T-helper 2 cell treated with Interferon-gamma antibody and Interleukin-4, amounts not matched to agents 100 ng/mL and 5 ng/mL, for 36 hours (primary cell): ENCODE measurements at regions not wholly inside any gene's neighbourhood (a gene's known extent, or its start where the extent isn't known, plus 50 kb on each side); places are given as distances from the start of the nearest gene placed in this dataset.

ENCODE experiments used
- intact Hi-C: fragments of 100-400 bp; cut with micrococcal nuclease; formaldehyde crosslinking; loops from one replicate; pipeline ENCODE4 v1.15.1; 2023

DNA sequence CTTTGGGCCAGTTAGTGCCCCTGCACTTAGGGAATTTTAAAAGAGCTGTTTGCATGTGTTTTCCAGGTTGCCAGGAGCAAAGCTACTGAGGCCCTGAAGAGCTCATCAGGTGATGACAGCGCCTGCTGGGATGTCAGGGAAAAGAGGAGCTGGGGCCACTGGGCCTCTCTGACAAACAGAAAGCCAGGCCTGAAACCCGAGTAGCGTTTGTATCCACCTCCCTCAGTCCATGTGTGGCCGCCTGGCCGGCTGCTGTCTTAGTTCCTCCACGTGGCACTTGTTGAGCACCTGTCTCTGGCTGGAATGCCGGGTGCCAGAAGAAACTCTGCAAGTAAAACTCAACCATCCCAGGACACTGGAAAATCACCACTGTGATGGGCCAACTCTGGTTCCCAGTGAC lies 601.2 kb downstream of the CDH26 start:
- intact Hi-C loops, result no loop called here

DNA sequence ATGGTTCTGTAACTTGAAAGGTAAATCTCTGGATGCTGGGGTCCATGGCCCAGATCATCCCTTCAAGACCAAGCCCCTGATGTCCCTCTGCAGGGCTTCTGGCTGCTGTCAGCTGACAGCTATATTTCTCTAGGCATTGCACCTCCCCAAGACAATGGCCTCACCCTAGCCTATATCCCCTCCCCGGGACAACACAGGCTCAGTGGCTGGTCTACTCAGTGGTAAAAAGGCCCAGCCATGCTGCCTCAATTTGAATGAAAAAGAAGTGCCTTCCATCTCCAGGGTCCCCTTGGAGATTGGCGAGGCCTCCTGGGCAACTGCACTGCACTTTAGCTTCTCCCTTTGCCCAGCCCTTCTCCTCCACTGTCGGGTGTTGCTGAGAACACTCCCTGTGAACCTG lies 602.8 kb downstream of the CDH26 start:
- intact Hi-C loops, result no loop called here

DNA sequence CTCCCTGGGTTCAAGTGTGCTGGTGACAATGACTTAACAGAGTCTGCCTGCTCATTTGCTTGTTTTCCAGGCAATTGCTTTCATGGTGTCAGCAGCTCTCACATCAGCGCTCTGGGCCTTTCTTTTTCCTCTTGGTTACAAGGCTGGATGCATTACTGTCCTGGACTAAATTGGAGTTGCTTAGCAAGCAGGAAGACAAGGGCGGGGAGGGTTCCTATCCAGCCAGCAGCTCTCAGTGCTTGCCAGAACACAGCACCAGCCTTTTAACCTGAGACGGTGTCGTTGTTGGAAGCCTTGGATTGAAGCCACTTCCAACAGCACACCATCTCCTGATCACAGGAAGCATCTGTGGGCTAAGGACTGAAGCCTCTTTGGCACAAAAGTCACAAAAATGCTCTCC lies 606.9 kb downstream of the CDH26 start:
- intact Hi-C loops, result no loop called here

DNA sequence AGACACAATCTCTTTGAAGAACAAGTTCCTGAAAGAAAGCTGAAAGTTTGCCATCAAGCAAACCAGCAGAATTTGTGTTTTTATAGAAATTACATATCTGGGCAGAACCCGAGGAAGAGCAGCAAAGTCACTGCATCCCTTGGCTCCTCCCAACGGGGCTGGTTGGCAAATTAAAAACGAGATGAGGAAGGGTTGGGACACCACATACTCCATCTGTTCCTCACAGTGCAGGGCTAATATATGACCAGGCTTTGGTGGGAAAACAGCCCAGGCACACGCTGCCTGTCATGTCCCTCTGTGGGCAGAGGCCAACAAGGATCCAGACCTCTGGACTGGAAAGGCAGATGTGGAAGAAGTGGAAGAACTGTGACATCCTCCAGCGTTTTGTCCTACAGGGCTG lies 607.3 kb downstream of the CDH26 start:
- intact Hi-C loops, result no loop called here

DNA sequence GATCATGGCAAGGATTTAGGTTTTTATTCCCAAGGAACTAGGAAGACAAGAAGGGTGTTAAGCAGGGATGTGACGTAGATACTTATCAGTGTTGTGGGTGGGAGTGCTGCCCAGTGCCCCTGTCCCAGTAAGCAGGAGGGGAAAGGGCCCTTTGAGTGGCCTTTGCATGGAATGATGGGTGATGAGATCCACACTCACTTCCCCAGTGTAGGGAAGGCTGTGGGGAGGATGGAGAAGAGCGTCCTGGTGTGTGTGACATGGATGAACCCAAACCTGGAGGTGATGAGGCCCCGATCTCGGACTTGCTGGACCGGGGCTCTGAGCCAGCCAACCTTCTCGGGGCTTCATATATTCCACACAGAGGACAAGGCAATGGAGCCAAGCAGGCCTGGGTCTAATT lies 610.9 kb downstream of the CDH26 start:
- intact Hi-C loops, result no loop called here

DNA sequence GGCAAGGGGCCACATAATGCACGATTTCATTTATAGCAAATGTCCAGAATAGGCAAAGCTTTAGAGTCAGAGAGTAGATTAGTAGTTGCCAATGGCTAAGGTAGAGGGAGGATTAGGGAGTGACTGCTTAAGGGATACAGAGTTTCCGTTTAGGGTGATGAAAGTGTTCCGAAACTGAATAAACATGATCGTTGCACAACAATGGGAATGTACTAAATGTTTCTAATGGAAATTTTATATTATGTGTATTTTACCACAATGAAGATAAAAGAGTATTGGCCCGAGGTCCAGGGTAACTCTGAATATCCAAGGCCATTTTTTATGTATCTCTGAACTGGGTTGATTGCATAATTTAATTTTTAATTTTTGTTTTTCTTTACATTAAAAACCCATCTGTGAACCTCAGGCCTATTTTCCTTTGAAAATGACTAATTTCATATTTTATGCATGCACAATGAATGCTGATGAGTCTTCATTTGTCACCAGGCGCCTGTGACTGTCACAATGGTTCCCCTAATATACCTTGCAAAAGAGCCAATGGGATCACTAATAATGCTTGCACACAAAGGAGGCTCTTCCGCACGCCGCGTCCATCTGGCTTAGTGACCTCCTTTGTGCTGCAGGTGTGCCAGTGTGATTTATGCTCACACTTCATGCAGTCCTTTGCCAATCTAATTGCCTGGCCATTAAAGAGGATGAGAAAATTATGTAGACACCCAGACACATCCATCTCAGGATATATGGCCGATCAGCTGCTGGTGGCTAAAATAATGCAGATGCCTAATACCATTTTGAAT lies 612.5 kb downstream of the CDH26 start:
- intact Hi-C loops, result no loop called here

DNA sequence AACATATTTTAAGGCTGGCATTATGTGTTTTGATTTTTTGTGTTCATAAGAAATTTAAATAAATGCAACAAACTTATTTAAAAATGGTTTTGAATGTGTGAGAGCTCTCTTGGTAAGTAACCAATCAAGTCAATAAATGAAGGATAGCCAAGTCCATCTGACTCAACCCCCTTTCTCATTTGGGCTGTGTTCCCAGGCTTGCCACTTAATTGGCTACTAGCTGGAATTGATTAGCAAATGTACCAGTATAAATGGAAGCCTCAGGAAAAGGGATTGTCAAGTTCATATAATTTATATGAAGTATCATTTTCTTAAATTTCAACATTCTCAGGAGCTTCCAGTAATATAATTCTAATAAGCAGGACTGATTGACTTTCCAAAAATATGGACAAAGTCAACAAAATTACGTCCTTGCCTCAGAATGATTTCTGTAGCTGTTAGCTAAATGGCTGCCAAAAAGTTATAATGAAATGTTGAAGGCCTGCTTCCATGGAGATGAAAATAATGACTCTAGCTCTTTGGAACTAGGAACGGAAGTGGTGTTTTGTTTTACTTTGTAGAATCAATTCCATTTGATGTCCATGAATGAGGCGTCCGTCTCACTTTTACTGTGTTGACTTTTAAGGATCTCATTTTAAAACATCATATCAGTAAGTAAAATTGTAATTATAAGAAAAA lies 614.9 kb downstream of the CDH26 start:
- intact Hi-C loops, result no loop called here

DNA sequence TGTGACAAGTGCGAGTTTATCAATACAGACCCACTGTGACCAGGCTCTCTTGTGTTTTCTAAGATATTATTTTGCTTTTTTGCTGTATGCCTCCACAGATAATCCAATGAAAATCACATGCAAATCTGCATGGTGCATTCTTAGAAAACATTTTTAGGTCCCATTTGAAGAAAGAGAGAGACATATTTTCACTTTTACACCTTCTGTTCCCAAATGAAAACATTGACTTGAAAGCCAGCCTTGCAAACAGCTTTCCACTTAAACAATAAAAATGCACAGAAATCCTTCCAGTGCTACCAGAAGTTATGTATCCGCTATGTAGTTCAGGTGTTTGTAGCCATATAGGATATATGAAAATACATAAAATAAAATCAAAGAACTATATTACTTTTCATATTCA lies 618.0 kb downstream of the CDH26 start:
- intact Hi-C loops, result no loop called here

DNA sequence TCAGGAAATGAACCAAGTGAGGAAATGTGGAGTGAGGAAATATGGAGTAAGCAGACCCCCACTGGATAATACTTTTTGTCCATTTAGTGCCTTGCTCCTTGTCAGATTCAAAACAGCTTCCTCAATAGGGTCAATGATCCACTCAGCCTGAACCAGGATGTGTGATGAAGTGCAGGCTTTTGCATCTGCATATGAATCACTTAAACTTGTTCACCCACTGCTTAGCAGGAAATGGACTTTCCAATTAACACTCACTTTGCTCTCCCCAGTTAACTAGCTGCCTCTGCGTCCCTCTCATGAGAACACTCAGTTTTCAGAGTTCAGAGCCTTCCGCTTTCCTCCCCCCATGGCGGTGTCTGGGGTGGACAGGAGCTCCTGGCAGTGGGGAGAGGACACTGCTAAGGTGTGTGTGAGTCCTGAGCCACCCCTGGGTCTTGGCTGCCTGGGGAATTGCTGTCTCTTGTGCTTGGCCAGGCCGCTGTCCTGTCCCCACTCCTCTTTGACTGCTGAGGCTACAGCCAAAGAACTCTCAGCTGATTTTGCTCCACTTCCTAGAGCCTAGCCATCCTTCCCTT lies 621.8 kb downstream of the CDH26 start:
- intact Hi-C loops, result no loop called here

DNA sequence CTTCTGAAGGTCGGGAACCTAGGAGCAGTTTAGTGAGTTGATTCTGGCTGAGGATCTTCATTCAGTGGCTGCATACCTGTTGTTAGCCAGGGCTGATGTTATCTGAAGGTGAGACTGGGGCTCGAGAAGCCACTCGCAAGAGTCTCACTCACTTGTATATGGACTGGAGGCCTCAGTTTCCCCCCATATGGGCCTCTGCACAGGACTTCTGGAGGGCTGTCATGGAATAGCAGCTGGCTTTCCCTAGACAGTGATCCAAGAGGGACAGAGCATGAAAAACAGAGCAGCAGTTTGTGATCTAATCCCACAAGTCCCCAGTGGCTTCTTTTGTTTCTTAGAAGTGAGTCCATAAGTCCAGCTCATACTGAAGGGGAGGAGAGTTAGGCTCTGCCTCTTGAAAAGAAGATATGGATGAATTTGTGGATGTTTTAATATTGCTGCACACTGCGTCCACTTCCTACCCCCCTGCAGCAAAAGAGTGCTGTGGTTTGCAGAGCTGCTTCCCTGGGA lies 623.4 kb downstream of the CDH26 start:
- intact Hi-C loops, result no loop called here

DNA sequence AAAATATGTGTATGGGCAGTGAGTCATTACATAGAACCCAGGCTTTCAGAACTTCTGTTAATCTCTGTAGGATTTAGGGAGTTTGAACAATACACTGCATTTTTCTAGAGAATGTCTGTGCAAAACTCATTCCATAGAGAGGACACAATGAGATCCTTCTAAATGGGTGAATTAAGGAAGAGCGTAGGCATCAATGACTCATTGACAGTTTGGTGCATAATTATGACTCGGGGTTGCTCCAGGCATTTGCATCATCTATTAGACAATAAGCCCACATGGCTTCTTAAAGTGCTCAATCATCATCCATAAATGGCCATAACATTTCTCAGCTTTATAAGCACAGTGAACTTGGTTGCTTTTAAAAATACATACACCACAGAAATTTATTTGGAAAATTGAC lies 625.5 kb downstream of the CDH26 start:
- intact Hi-C loops, result no loop called here

DNA sequence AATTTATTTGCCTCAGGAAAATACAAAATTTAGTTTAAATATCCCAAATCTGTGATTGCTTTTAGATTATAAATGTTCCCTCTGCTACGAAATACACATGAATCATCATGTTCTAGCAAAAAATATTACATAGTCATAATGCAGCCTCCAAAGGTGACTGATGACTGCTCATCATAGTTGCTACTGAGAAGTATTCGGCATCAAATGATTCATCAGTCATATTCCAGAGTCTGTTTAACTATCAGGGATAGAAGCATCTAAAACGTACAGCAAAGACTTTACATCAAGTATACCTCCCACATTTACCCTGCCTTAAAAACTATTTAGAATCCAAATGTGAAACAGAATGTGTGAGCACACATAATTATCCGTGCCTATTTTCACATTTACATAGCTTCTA lies 626.0 kb downstream of the CDH26 start:
- intact Hi-C loops, result no loop called here

DNA sequence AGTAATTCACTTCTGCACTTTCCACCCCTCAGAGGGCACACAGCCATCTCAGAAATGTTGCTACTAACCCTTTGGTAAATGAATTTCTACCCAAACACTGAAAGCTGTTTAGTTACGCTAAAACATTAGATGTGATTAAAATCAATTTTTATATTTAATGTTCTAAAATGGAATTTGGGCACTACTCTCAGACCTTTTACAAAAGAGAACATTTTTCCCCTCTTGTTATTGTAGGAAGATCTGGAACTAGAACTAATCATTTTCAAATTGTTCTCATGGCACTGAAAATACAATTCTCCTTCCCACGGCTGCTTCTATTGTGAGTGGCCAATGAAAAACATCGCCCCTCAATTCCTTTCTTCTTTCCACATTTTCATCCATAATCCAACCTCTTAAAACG lies 627.4 kb downstream of the CDH26 start:
- intact Hi-C loops, result no loop called here

DNA sequence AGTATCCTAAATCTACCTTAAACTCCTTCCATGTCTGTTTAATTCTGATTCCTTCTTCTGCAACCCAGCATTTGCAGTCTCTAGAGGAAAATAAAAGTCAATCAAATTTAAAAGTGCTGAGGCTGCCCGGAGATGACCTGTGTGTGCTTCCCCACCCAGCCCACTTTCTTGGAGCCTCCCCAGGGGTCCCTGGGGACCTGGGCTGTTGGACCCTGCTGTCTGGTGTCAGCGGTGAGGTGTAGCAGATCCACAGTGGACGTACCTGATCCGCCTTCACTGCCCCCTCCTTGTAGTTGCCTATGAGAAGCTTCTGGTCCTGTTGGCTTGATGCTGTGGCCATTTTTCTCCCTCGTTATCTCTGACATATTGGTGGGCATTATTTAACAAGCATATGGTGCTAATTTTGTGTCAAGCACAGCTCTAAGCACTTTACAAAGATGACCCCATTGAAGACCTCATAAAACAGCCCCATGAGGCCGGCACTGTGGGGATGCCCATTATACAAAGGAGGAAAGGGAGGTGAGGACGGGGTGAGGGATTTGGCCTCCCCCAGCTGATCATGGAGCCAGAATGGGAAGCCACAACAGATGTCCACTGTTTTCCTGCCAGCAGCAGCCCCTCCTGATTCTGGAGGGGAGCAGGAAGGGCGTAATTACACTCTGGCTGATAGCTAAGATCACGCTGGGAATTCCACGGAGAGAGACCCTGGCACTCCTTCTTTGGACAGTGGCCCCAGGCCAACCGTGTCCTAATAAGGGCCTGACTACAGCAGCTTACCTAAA lies 628.2 kb downstream of the CDH26 start:
- intact Hi-C loops, result no loop called here

DNA sequence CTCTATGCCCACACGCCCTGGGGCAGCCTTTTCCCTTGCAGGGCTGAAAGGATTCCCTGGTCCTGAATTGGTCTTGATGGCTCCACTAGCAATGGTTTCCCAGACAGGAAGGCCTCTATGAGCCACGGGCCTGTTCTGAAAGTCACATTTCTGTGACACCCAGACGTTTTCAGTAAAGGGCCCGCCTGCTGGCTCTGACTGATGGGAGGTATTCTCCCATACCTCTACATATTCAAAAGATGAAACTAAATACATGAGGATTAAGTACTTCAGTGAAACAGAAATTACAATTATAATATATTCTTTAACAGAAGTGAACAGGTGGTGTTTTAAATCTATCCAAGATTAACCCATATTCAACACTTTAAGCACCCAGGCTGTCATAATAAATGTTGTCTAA lies 629.8 kb downstream of the CDH26 start:
- intact Hi-C loops, result no loop called here

DNA sequence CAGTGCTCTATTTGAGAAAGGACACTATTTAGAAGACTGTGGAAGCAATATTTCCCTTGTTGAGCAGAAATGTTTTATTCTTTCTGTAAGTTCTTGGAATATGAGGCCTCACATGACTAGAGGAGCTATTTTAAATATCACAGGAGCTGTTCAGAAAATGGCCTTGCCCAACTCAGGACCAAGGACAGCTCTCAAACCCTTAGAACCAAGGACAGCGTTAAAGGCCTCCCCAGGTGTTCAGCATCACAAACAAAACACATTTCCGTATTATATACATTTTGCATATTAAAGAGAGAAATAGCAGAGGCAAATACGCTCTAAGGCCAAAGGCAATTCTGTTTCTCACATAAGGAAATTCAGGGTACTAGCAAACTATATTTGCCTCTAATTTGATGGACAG lies 631.4 kb downstream of the CDH26 start:
- intact Hi-C loops, result no loop called here

DNA sequence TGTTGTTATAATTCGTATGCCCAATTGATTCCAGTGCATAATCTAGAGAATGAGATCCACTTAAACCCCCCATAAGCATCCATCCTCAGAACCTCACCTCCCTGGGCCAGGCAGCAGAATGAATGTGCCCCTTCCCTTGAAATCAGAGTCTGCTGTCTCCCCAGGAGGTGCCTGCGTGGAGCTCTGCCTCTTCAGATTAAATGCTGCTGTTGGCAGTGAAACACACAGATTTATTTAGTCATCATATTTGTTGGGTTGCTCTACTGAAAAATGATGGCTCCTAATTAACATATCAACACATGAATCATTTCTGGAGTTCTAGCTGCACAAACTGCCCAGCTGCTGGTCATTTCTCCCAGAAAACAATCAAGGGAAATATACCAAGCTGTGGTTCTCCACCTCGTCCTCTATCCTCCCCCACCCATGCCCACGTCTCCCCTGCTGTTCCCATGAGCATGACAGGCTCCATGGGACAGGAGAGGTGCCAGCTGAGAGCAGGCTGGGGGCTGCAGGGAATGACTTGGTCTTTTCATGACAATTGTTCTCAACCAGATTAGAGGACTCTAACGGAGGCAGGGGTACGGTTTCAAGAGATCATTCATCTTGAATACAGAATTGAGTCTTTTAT lies 633.1 kb downstream of the CDH26 start:
- intact Hi-C loops, result no loop called here

DNA sequence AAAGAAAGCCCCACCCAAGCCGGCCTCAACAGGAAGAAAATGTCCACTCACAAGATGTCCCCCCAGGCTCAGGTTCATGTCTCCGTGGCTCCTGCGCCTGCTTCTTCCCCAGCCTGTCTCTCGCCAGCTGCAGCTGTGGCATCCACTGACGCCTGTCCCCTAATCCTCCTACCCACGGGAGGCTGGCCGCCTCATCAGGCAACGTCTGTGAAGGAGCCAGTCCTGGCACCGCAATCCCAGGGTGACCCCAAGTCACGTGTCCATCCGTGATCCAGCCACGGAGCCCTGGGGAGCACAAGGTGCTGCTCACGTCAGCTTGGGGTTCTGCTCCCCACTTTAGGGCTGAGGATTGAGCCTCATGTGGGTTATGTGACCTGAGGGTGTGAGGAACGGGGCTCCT lies 640.3 kb downstream of the CDH26 start:
- intact Hi-C loops, result no loop called here

DNA sequence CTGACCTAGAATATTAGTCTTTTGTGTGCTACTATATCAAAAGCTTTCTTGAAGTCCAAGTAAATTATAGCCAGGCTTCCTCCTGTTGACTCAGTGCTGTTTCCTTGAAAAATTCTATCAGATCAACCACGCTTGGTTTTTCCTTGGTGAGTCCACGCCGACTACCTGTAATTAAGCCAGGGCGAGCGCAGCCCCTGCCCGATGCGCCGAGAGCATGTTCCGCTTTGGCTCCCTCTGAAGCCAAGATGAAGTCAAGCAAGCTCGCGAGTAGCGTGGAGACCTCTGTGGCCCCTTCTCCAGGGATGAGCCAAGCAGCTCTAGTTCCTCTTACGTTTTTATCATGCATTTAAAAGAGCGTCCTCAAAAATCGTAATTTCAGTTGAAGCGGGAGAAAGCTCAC lies 641.2 kb downstream of the CDH26 start:
- intact Hi-C loops, result no loop called here

DNA sequence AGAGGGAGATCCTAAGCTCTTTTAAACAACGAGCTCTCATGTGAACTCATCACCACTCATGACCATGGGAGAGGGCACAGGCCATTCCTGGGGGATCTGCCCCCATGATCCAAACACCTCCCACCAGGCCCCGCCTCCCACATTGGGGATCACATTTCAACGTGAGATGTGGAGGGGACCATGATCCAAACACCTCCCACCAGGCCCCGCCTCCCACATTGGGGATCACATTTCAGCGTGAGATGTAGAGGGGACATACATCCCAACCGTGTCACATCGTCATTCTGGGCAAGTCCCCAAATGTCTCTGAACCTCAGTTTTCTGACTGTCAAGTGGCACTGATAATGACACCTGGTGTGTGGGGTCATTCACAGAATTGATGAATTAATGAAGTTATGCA lies 641.8 kb downstream of the CDH26 start:
- intact Hi-C loops, result no loop called here

DNA sequence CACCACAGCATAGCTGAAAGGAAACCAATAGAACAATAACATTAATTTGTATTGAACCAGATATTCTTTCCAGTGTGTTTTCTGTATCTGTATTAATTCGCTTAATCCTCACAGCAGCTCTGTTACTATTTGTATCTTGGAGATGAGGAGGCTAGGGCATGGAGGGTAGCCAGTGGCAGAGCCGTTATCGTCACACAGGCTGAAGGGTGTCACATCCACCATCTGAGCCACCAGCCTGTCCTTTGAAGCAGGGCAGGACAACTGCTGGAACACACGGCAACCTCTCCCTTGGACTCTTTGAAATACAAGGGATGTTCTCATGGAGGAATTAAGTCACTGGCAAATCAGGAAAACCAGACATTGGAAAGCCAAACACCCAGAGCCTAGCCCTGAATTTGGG lies 628.0 kb upstream of the CDH4 start:
- intact Hi-C loops, result no loop called here
